NB4 (cell line): ENCODE measurements at regions not wholly inside any gene's neighbourhood (a gene's known extent, or its start where the extent isn't known, plus 50 kb on each side); places are given as distances from the start of the nearest gene placed in this dataset.

ENCODE experiments used
- DNase-seq: peaks from one replicate; pipeline ENCODE4 v3.0.0; 2010; ENCODE audit warnings: low read depth
- H3K4me3 ChIP-seq: one replicate; pipeline ENCODE4 v1.5.1; 2011; ENCODE audit warnings: mild to moderate bottlenecking, low read depth, low read length, moderate library complexity
- MYC ChIP-seq: IDR thresholded peaks from 2 replicates; pipeline ENCODE4 v1.6.1; 2011; ENCODE audit warnings: low read depth, low read length
- POLR2A ChIP-seq: IDR thresholded peaks from 2 replicates; pipeline ENCODE4 v1.6.1; 2011; ENCODE audit warnings: mild to moderate bottlenecking; ENCODE audit not compliant: insufficient read length; ENCODE audit errors: extremely low read depth
- TF ChIP-seq, protein P1 (sequence below): IDR thresholded peaks from 2 replicates; pipeline ENCODE4 v1.6.1; 2011; ENCODE audit warnings: low read depth, low read length
- TF ChIP-seq, protein P2 (sequence below): IDR thresholded peaks from one replicate; pipeline ENCODE4 v1.5.1; 2012; ENCODE audit warnings: low read depth, low read length

DNA sequence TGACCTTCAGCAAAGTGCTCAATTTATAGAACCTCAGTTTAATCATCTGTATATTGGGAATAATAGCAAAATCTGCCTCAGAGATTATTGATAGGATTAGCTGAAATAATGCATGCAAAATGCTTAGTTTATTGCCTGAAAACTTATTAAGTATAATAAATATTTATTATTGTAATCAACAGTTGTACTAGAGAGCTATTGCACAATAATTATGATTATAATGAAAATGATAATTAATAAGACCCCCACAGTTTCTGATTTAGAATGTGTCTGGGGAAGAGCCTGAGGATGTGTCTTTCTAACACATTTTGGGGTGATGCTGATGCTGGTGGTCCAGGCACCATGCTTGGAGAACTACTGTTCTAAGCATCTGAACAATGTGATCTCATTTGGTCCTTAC is 419.6 kb downstream of the NPIPA7 start:
- no peak overlapping the region for H3K4me3 ChIP-seq
- no peak for DNase-seq
- TF ChIP-seq POLR2A (no peak), MYC (no peak)

DNA sequence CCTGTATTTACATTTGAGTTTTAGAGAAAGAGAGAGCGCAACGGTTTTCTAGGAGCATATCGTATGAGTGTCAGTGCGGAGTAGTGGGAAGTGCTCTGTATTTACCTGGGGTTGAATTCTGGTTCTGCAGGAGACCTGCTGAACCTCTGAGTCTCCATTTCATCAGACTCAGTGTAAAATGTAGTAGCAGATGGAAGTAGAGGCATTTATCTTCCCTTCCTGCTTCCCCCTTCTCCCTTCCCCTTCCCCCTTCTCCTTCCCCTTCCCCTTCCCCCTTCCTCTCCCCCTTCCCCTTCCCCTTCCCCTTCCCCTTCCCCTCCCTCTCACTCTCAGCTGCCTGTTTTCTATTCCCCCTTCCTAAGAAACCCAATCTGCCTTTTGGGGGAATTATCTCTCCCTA is 426.9 kb downstream of the NPIPA7 start:
- H3K4me3 ChIP-seq: no peak overlapping the region
- TF ChIP-seq, protein P1, sequence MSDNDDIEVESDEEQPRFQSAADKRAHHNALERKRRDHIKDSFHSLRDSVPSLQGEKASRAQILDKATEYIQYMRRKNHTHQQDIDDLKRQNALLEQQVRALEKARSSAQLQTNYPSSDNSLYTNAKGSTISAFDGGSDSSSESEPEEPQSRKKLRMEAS: no peak
- TF ChIP-seq, protein P2, sequence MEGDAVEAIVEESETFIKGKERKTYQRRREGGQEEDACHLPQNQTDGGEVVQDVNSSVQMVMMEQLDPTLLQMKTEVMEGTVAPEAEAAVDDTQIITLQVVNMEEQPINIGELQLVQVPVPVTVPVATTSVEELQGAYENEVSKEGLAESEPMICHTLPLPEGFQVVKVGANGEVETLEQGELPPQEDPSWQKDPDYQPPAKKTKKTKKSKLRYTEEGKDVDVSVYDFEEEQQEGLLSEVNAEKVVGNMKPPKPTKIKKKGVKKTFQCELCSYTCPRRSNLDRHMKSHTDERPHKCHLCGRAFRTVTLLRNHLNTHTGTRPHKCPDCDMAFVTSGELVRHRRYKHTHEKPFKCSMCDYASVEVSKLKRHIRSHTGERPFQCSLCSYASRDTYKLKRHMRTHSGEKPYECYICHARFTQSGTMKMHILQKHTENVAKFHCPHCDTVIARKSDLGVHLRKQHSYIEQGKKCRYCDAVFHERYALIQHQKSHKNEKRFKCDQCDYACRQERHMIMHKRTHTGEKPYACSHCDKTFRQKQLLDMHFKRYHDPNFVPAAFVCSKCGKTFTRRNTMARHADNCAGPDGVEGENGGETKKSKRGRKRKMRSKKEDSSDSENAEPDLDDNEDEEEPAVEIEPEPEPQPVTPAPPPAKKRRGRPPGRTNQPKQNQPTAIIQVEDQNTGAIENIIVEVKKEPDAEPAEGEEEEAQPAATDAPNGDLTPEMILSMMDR: no peak
- TF ChIP-seq MYC: no peak
- no peak for TF ChIP-seq POLR2A
- DNase-seq: no peak

DNA sequence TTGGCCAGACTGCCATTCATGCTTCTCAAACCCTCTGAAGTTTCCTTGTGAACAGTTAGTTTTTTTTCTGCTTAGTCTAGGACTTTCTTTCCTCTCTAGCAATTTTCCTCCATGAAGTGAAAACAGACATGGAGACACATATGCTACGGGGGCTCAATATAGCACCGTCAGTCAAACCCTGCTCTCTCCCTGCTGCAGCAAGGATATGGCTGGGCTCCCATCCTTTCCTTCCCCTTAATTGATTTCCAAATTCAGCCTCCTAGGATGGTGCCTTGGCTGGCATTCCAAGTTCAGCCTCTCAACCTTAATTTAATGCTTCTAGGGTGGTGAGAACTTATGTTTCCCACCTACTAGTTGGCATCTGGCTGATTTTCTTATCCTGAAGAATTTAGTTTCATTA is 436.7 kb downstream of the NPIPA7 start:
- DNase-seq: no peak
- H3K4me3 ChIP-seq: no peak overlapping the region
- TF ChIP-seq, protein P2: no peak
- no peak for TF ChIP-seq MYC
- TF ChIP-seq, protein P1: no peak
- no peak for TF ChIP-seq POLR2A

DNA sequence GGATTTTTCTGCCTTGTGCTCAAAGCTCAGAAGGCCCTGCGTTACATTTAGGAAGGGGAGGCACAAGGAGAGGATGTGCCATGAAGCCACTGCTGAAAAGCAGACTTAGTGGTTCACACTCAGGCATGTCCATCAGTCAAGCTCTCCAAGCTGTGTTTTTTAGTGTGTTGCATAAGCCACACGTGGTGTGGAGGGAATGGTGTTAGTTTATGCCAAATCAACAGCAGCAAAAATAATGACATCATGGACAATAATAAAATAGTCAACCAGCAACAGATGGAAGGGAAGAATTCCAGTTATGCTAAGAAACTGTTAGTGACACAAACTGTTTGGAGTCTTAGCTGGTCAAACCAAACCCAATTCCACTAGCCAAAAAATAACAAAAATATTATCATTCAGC is 438.3 kb downstream of the NPIPA7 start:
- no peak for TF ChIP-seq POLR2A
- TF ChIP-seq, protein P2: no peak
- TF ChIP-seq MYC: no peak
- TF ChIP-seq, protein P1: no peak
- no peak overlapping the region for H3K4me3 ChIP-seq
- no peak for DNase-seq

DNA sequence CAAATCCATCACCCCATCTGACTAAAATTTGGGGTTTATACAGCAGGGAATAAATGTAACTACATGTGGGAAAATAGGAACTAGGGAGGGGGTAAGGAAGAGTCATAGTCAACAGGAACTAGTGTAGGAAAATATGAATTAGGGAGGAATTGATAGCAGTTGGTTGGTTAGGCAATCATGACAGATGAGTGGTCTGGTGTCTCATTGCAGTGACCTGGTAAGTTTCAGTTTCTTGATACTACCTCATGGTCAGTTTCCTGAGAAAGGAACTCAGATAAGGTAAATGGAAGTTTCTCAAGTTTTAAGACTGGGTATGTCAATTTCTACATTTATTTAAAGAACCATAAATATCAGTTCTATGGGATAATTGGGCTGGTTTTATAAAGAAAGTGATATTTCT is 442.3 kb downstream of the NPIPA7 start:
- H3K4me3 ChIP-seq: no peak overlapping the region
- TF ChIP-seq, protein P1: no peak
- TF ChIP-seq, protein P2: no peak
- no peak for TF ChIP-seq MYC
- TF ChIP-seq POLR2A: no peak
- DNase-seq: no peak

DNA sequence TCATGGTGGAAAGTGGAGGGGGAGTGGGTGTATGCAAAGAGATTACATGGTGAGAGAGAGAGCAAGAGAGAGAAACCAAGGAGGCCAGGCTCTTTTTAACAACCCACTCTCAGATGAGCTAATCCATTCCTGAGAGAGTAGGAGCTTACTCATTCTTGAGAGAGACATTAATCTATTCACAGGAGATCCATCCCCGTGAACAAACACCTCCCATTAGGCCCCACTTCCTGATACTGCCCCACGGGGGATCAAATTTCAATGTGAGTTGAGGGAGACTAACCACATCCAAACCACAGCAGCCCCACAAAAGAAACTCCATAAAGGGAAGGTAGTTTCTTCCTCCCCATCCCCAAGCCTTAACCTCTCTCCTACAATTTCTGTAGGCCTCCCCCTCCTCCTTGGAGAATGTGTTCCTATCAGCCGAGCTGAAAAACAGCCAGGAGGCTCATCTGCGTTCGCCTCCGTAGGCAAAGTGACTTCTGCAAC is 450.0 kb downstream of the NPIPA7 start:
- TF ChIP-seq, protein P1: no peak
- TF ChIP-seq, protein P2: no peak
- TF ChIP-seq POLR2A (no peak), MYC (no peak)
- DNase-seq: peak; percentile 52
- no peak overlapping the region for H3K4me3 ChIP-seq
